GM19463 (cell line): ENCODE measurements at regions not wholly inside any gene's neighbourhood (a gene's known extent, or its start where the extent isn't known, plus 50 kb on each side); places are given as distances from the start of the nearest gene placed in this dataset.
"Not testable (repeated sequence)": the region's sequence is repeated elsewhere in the genome, so short reads cannot be mapped to it uniquely, and the experiment has no call there.

Experiments used
- ATAC-seq: cut with Tn5 transposase; IDR thresholded peaks from one replicate; pipeline ENCODE4 v1.9.1; 2021; ENCODE audit warnings: mild to moderate bottlenecking, moderate library complexity; ENCODE audit not compliant: unreplicated experiment

GRCh38 chr4:186954956-186955355 is 231.3 kb upstream of the FAT1 start:
- no peak for ATAC-seq

GRCh38 chr4:186957952-186958555 is 234.4 kb upstream of the FAT1 start:
- no peak for ATAC-seq

- ATAC-seq: no peak
These were observed 235.2 kb upstream of the FAT1 start for GRCh38 chr4:186958726-186959350.

GRCh38 chr4:186979961-186980745 is 256.5 kb upstream of the FAT1 start:
- no peak for ATAC-seq

DNA sequence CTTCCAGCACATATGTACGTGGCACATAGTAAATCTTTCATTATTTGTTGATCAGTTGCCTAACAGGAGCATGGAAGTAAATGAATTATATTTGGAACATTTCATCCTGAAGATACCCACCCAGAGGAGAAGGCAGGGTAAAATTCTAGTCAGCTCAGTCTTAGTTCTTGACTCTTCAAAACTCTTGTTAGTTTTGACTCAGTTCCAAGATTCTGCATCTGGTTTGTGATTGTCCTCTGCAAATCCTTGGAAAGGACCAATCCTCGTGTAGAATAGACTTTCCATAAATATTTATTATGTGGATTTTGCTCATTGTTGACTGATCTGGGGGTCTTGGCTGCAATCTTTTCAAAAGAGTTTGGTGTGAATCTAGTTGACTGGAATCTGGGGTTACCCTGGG is 257.5 kb upstream of the FAT1 start:
- no peak for ATAC-seq

- ATAC-seq: no peak
These were observed 258.5 kb upstream of the FAT1 start for GRCh38 chr4:186982160-186982559.

- ATAC-seq: no peak
These were observed 260.5 kb upstream of the FAT1 start for GRCh38 chr4:186984105-186984644.

DNA sequence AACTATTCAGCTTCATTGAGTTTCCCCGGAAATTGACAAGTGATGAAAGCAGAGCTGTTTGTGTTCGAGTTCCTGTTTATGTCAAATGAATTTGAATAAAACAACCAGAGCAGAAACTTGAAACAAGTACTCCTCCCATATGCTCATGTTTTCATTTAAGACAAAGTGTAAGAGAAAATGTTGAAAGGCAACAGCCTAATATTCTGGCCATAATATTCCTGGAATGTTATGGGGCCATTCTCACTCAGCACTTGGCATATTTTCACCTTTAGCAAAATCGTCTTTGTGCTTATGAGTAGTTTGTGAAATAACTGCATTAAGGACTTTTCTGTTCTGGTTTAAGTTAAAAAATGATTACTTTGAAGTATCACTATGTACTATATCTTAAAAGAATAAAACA is 276.0 kb upstream of the FAT1 start:
- no peak for ATAC-seq

- ATAC-seq: no peak
These were observed 276.6 kb upstream of the FAT1 start for GRCh38 chr4:187000281-187000680.

GRCh38 chr4:187002133-187002532 is 278.5 kb upstream of the FAT1 start:
- ATAC-seq: not testable (repeated sequence)

DNA sequence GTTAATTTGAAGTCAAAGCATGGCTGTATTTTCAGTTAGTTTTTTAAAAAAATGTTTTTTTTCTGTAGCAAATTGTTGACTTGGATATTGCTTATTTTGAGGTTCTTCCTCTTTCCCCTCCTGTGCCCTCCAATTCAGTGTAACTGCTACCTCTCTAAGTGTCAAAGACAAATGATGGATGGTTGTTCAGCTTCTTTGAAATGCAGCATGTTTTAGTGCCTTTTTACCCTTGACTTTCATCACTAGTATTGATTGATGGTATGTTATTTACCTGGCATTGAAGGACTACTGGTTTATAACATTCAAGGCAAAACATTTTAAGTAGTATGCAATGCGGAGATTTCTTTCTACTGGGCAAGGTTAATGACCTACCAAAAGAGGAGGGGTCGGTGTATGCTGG is 281.0 kb upstream of the FAT1 start:
- ATAC-seq: no peak

DNA sequence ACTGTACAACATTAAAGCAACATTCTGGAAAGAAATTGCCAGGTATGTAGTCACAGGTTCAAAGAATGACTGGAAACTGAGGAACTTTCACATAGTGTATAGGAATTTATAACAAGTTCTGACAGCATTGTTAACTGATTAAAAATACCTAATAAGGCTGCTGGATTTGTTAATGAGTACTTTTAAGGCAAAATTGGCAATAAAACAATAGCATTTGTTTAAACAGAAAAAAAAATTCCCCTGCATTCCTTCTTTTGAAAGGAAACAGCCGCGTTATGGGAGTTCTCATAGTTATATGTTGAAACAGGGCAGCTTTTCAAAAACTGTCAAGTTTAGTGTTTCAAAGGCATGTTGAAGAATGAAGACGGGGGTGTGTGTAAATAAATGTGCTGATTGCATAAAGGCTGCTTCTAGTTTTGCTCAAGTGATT is 282.5 kb upstream of the FAT1 start:
- ATAC-seq: no peak

GRCh38 chr4:187010052-187010451 is 286.4 kb upstream of the FAT1 start:
- ATAC-seq: no peak

DNA sequence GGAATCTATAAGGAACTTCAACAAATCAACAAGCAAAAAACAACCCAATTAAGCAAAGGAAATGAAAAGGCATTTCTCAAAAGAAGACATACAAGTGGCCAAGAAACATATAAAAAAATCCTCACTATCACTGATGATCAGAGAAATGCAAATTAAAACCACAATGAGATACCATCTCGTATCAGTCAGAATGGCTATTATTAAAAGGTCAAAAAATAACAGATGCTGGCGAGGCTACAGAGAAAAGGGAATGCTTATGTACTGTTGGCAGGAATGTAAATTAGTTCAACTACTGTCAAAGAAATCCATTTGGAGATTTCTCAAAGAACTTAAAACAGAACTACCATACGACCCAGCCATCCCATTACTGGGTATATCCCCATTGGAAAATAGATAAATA is 292.4 kb upstream of the FAT1 start:
- no peak for ATAC-seq

GRCh38 chr4:187017147-187017546 is 293.5 kb upstream of the FAT1 start:
- ATAC-seq: no peak

GRCh38 chr4:187019896-187020295 is 296.2 kb upstream of the FAT1 start:
- no peak for ATAC-seq

GRCh38 chr4:187020676-187021075 is 297.0 kb upstream of the FAT1 start:
- ATAC-seq: no peak

GRCh38 chr4:187021436-187022205 is 298.0 kb upstream of the FAT1 start:
- ATAC-seq: no peak

DNA sequence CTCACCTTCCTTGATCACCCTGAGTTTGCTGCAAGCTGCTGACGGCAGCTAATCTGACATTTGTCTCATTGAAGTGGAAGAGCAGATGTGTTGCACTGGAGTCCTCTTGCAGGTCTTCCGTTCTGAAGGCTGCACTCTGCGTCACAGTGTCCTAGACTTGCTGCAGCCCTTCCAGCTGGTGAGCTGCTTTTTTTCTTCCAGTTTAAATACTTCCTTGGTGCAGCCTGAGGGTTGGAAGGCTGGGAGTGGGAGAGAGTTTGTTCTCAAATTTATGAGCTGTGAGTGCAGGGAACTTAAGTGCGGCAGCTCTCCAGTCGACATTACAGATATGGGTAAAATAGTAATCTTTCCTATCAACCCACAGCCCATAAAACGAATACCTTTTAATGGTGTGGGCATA is 303.6 kb upstream of the FAT1 start:
- ATAC-seq: no peak

DNA sequence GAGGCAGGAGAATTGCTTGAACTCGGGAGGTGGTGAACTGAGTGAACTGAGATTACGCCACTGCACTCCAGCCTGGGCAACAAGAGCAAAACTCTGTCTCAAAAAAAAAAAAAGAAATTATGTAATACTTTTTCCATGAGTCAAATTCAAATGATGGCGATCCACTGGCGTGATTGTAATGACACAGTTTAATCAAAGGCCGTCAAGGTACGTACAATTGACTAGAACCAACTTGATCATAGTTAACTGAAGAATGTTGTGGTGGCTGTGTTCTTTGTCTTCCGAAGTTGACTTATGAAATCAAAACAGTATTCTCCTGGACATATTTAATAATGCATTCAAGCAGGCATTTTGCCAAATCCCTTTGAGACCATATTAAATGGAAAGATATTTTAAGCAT is 318.6 kb upstream of the FAT1 start:
- ATAC-seq: no peak

DNA sequence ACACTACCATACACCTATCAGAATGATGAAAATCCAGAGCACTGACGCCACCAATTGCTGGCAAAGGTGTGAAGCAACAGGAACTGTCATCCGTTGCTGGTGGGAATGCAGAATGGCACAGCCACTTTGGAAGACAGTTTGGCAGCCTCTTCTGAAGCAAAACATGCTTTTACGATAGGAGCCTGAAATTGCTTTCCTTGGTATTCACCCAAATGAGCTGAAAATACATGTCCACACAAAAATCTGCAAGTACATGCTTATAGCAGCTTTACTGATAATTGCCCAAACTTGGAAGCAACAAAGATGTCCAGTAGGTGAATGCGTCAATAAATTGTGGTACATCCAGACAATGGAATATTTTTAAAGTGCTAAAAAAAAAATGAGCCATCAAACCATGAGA is 322.8 kb upstream of the FAT1 start:
- ATAC-seq: no peak
